ENCODE measurements at regions not wholly inside any gene's neighbourhood (a gene's known extent, or its start where the extent isn't known, plus 50 kb on each side); places are given as distances from the start of the nearest gene placed in this dataset.

DNA sequence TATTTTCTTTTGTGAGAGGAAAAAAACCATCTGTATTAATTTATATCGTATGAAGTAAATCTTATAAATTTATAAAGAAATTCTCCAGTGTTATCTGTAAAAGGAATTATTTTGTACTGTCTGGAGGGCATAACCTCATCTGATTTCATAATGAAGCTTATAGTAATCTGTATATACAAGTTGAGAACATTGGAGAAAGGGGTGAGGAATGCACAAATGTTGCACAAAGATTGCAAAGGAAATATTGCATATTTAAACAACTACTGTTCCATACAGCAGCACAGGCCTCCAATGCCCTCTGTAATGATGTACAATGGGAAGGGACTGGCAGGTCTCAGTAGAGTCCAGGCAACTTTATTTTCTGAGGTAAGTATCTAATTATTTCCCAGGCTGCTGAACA is 50.8 kb upstream of the KCNJ16 start:
- H3K4me3 ChIP-seq (ENCODE audit: low read depth, low read length) = no peak overlapping the region
- TF ChIP-seq, protein P1, sequence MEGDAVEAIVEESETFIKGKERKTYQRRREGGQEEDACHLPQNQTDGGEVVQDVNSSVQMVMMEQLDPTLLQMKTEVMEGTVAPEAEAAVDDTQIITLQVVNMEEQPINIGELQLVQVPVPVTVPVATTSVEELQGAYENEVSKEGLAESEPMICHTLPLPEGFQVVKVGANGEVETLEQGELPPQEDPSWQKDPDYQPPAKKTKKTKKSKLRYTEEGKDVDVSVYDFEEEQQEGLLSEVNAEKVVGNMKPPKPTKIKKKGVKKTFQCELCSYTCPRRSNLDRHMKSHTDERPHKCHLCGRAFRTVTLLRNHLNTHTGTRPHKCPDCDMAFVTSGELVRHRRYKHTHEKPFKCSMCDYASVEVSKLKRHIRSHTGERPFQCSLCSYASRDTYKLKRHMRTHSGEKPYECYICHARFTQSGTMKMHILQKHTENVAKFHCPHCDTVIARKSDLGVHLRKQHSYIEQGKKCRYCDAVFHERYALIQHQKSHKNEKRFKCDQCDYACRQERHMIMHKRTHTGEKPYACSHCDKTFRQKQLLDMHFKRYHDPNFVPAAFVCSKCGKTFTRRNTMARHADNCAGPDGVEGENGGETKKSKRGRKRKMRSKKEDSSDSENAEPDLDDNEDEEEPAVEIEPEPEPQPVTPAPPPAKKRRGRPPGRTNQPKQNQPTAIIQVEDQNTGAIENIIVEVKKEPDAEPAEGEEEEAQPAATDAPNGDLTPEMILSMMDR (IDR thresholded peaks at IDR 0.05; ENCODE audit: low read depth, low read length) = no peak
- DNase-seq (ENCODE audit: low read depth, low spot score) = no peak
- in situ Hi-C loops (cut with HindIII; ENCODE audit: low sequenced_read_pairs) = no loop called here
